Dendritic cell treated with granulocyte-macrophage colony-stimulating factor and Interleukin-4, amounts not matched to agents 40 ng/mL and 50 ng/mL, for 4 days (primary cell): ENCODE measurements at regions not wholly inside any gene's neighbourhood (a gene's known extent, or its start where the extent isn't known, plus 50 kb on each side); places are given as distances from the start of the nearest gene placed in this dataset.
"Not testable (repeated sequence)": the region's sequence is repeated elsewhere in the genome, so short reads cannot be mapped to it uniquely, and the experiment has no call there.

Experiments
- H3K27ac Mint-ChIP-seq: one replicate; pipeline ENCODE4 v1.8.0; 2022; ENCODE audit warnings: mild to moderate bottlenecking, mixed read lengths
- H3K27me3 Mint-ChIP-seq: one replicate; pipeline ENCODE4 v1.8.0; 2022; ENCODE audit warnings: mild to moderate bottlenecking, mixed read lengths
- H3K36me3 Mint-ChIP-seq: one replicate; pipeline ENCODE4 v1.8.0; 2022; ENCODE audit warnings: low read depth, mixed read lengths
- H3K4me1 Mint-ChIP-seq: one replicate; pipeline ENCODE4 v1.8.0; 2022; ENCODE audit warnings: low read depth, mixed read lengths
- H3K4me3 Mint-ChIP-seq: one replicate; pipeline ENCODE4 v1.8.0; 2022; ENCODE audit warnings: mild to moderate bottlenecking, moderate library complexity, mixed read lengths
- H3K9me3 Mint-ChIP-seq: one replicate; pipeline ENCODE4 v1.8.0; 2022; ENCODE audit warnings: mixed read lengths
- intact Hi-C: fragments of 100-400 bp; cut with micrococcal nuclease; formaldehyde crosslinking; loops from one replicate; pipeline ENCODE4 v1.15.0; 2022

- H3K27me3 Mint-ChIP-seq, H3K4me3 Mint-ChIP-seq, H3K36me3 Mint-ChIP-seq, H3K4me1 Mint-ChIP-seq, H3K27ac Mint-ChIP-seq, intact Hi-C loops: not testable (repeated sequence)
- H3K9me3 Mint-ChIP-seq: peaks cover 14% of the 10 kb centered on the region
These were observed 258.2 kb downstream of the GALC start for GRCh38 chr14:87734577-87735360.

DNA sequence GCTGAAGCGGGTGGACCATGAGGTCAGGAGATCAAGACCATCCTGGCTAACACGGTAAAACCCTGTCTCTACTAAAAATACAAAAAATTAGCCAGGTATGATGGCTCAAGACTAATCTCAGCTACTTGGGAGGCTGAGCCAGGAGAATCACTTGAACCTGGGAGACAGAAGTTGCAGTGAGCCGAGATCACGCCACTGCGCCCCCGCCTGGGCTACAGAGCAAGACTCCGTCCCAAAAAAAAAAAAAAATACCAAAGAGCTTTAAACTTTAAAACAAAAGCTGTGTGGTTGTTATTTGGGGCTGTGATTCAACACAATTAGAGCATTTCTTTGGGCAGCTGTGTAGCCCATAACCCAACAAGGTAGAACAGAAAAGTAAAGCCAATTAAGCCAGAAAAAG, 259.9 kb downstream of the GALC start:
- H3K36me3 Mint-ChIP-seq, H3K4me3 Mint-ChIP-seq, intact Hi-C loops, H3K4me1 Mint-ChIP-seq, H3K9me3 Mint-ChIP-seq, H3K27ac Mint-ChIP-seq, H3K27me3 Mint-ChIP-seq: not testable (repeated sequence)

GRCh38 chr14:87732562-87732961, 260.4 kb downstream of the GALC start:
- Mint-ChIP-seq H3K27me3 (no peaks in the 10 kb centered on the region), H3K36me3 (no peaks in the 10 kb centered on the region), H3K27ac (no peak overlapping the region), H3K4me1 (no peaks in the 10 kb centered on the region), H3K9me3 (peaks cover 8% of the 10 kb centered on the region), H3K4me3 (peak overlapping the region; percentile 9)
- intact Hi-C loops: no loop called here

DNA sequence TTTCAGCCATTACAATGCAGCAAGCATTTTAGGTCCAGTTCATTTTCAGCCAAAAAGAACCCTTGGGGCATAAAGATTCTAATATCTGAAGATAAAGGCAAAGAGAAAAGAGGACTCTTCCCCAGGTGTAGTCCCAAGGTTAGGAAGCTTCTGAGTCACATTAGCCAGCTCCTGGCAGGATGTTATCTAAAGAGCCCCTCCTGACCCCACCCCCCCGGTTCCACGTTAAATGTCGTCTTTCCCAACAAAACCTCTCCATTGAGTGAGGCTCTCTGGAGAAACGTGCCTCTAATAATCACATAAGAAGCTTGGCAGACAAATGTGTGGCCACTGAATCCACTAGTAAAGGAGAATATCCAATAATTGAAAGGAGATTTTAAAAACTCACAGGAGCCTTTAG, 267.7 kb downstream of the GALC start:
- intact Hi-C loops: no loop called here
- H3K27ac Mint-ChIP-seq: no peak overlapping the region
- no peaks in the 10 kb centered on the region for H3K9me3 Mint-ChIP-seq

GRCh38 chr14:87712396-87713090, 280.4 kb downstream of the GALC start:
- intact Hi-C loops: no loop called here
- no peak overlapping the region for H3K4me3 Mint-ChIP-seq
- no peaks in the 10 kb centered on the region for H3K36me3 Mint-ChIP-seq
- H3K9me3 Mint-ChIP-seq: no peaks in the 10 kb centered on the region
- H3K4me1 Mint-ChIP-seq: no peaks in the 10 kb centered on the region
- H3K27ac Mint-ChIP-seq: no peak overlapping the region
- no peaks in the 10 kb centered on the region for H3K27me3 Mint-ChIP-seq

More for the DNA sequence above, 267.7 kb downstream of the GALC start:
- H3K4me3 Mint-ChIP-seq: no peak overlapping the region
- no peaks in the 10 kb centered on the region for H3K27me3 Mint-ChIP-seq
- no peaks in the 10 kb centered on the region for H3K4me1 Mint-ChIP-seq
- no peaks in the 10 kb centered on the region for H3K36me3 Mint-ChIP-seq

GRCh38 chr14:87705439-87705896, 287.5 kb downstream of the GALC start:
- Mint-ChIP-seq H3K4me3 (no peak overlapping the region), H3K4me1 (no peaks in the 10 kb centered on the region), H3K27me3 (no peaks in the 10 kb centered on the region), H3K36me3 (no peaks in the 10 kb centered on the region), H3K9me3 (peaks cover 9% of the 10 kb centered on the region), H3K27ac (no peak overlapping the region)
- intact Hi-C loops: no loop called here

DNA sequence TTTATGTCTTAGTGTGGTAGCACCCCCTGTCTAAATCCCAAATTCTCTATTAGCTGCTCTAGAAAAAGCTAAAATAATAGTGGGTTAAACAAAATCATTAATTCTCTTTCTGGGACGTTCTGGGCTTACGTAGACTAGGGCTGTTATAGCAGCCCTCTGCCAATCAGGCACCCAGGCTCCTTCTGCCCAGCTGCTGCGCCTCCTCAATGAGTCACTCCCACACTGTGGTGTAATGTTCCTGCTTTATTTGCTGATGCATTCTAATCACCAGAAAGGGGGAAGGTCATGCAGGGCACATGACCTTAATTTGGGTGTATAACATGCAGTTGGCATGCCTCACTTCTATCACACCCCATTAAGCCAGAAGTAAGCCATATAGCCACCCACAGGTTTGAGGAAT, 294.5 kb downstream of the GALC start:
- Mint-ChIP-seq H3K36me3 (no peaks in the 10 kb centered on the region), H3K27ac (no peak overlapping the region), H3K4me3 (no peak overlapping the region)

GRCh38 chr14:87696485-87696884, 296.5 kb downstream of the GALC start:
- no peaks in the 10 kb centered on the region for H3K4me1 Mint-ChIP-seq
- no peak overlapping the region for H3K4me3 Mint-ChIP-seq
- no peaks in the 10 kb centered on the region for H3K9me3 Mint-ChIP-seq
- no peaks in the 10 kb centered on the region for H3K27me3 Mint-ChIP-seq
- H3K27ac Mint-ChIP-seq: no peak overlapping the region
- no peaks in the 10 kb centered on the region for H3K36me3 Mint-ChIP-seq
- intact Hi-C loops: no loop called here

More for the DNA sequence above, 294.5 kb downstream of the GALC start:
- no peaks in the 10 kb centered on the region for H3K4me1 Mint-ChIP-seq
- H3K27me3 Mint-ChIP-seq: no peaks in the 10 kb centered on the region
- no peaks in the 10 kb centered on the region for H3K9me3 Mint-ChIP-seq
- intact Hi-C loops: no loop called here

DNA sequence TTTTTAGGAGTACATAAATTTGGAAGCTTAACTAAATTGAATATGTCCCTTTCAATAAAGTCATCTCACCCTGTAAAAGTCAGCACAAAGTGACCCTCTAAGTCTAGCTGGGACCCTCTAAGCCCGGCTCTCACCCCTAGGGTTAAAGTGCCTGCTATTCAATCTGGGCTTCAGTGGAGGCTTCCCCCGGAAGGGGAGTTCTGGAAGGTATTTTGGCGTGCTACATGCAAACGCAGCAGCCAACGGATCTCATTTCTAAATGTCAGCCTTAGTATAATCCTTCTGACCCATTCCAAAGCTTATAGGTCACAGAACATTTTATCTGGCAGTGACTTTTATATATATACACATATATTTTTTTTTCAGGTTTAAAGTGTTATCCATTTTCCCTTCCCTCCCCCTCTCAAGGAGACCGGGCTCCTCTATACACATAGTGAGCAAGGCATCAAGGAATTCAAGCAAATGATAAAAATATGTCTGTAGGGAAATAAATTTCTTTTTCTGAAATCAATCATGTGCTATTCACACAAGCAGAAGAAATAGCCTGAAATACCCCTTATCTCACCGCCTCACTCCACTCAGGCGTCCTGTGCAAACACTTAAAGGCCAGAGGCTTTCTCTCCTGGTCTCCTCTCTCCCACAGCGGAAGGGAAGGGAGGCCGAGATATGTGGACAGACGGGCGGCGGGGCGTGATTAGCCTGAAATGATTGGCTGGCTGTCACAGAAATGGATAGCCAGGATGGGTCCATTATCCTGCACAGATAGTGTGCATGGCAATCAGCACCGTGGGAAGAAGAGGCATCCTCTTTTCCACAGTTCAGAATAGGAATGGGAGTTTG, 301.7 kb downstream of the GALC start:
- Mint-ChIP-seq H3K9me3 (no peaks in the 10 kb centered on the region), H3K27ac (no peak overlapping the region), H3K4me1 (no peaks in the 10 kb centered on the region), H3K36me3 (no peaks in the 10 kb centered on the region), H3K4me3 (no peak overlapping the region), H3K27me3 (no peaks in the 10 kb centered on the region)
- intact Hi-C loops: no loop called here

DNA sequence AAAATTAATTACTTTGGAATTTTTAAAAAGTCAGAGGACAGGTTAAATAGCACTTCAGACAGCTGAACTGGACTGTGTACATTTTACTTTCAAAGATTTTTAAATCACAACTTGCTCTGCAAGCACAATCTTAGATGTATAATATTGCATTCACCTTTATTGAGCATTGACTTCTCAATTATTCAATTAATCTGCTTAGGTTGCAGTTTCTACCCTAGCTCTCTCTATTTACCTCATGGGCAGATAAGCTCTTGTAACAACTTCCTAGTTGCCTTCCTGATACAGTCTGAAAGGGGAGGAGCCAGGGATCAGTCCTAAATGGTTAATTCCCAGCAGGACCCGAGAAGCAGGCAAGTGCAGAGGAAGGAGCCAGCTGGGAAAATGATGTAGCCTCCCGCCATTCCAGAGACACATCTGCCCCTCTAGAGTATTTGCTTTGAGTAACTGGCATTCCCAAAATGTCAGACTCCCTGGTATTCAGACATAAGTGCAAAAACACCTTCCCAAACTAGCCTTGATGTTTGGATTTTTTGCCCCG, 302.8 kb downstream of the GALC start:
- intact Hi-C loops: no loop called here
- Mint-ChIP-seq H3K9me3 (no peaks in the 10 kb centered on the region), H3K4me3 (no peak overlapping the region), H3K4me1 (no peaks in the 10 kb centered on the region), H3K27ac (no peak overlapping the region), H3K27me3 (no peaks in the 10 kb centered on the region), H3K36me3 (no peaks in the 10 kb centered on the region)

- H3K36me3 Mint-ChIP-seq: no peaks in the 10 kb centered on the region
- H3K27ac Mint-ChIP-seq: no peak overlapping the region
- H3K4me3 Mint-ChIP-seq: no peak overlapping the region
- no peaks in the 10 kb centered on the region for H3K27me3 Mint-ChIP-seq
- H3K9me3 Mint-ChIP-seq: no peaks in the 10 kb centered on the region
- H3K4me1 Mint-ChIP-seq: no peaks in the 10 kb centered on the region
- intact Hi-C loops: no loop called here
These were observed 304.5 kb downstream of the GALC start for GRCh38 chr14:87688524-87688923.

GRCh38 chr14:87687420-87687819, 305.6 kb downstream of the GALC start:
- Mint-ChIP-seq H3K27ac (no peak overlapping the region), H3K4me1 (no peaks in the 10 kb centered on the region), H3K4me3 (no peak overlapping the region), H3K36me3 (no peaks in the 10 kb centered on the region), H3K9me3 (no peaks in the 10 kb centered on the region), H3K27me3 (no peaks in the 10 kb centered on the region)
- intact Hi-C loops: no loop called here

DNA sequence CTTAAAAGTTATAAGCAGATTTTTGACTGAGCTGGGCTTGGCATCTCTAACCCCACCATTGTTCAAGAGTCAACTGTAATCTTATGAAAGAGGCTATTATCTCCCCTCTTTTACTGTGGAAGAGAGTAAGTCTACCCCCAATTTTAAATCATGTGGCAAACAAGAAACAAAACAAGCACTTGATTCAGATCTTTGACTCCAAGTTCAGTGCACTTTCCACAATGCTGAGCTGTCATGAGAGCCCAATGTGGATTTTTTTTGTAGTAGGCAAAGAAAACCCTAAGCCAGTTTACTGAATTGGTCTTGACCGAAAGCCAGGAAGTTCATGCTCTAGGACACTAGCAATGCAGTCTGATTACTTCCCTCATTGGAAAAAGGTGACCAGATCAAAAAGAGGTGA, 306.2 kb downstream of the GALC start:
- H3K9me3 Mint-ChIP-seq: no peaks in the 10 kb centered on the region
- intact Hi-C loops: no loop called here
- no peaks in the 10 kb centered on the region for H3K27me3 Mint-ChIP-seq
- H3K4me1 Mint-ChIP-seq: no peaks in the 10 kb centered on the region
- H3K36me3 Mint-ChIP-seq: no peaks in the 10 kb centered on the region
- no peak overlapping the region for H3K4me3 Mint-ChIP-seq
- no peak overlapping the region for H3K27ac Mint-ChIP-seq

- Mint-ChIP-seq H3K9me3 (no peaks in the 10 kb centered on the region), H3K4me3 (no peak overlapping the region), H3K36me3 (no peaks in the 10 kb centered on the region), H3K27me3 (no peaks in the 10 kb centered on the region), H3K4me1 (no peaks in the 10 kb centered on the region), H3K27ac (no peak overlapping the region)
- intact Hi-C loops: no loop called here
These were observed 313.1 kb downstream of the GALC start for GRCh38 chr14:87679866-87680265.
